Prostate gland (tissue), 2 donors: ENCODE measurements at regions not wholly inside any gene's neighbourhood (a gene's known extent, or its start where the extent isn't known, plus 50 kb on each side); places are given as distances from the start of the nearest gene placed in this dataset.

ENCODE experiments used
- DNase-seq: peaks from one replicate; pipeline ENCODE4 v3.0.0-alpha.2; 2019; ENCODE audit warnings: low spot score
- H3K27ac ChIP-seq, 2 donors: fragments of 200-600 bp; sonication (generic); 2 replicates each; pipeline ENCODE4 v1.5.1; 2017 to 2019
- H3K27me3 ChIP-seq: fragments of 200-600 bp; sonication (generic); replicated peaks from 2 replicates; pipeline ENCODE4 v1.5.1; 2019; ENCODE audit not compliant: insufficient read depth
- H3K36me3 ChIP-seq, 2 donors: fragments of 200-600 bp; sonication (generic); 1 replicate in 1 of 2; 2 replicates in 1 of 2; pipeline versions ENCODE4 v1.5.1 to v1.8.1; 2017 to 2019
- H3K4me1 ChIP-seq: fragments of 200-600 bp; sonication (generic); replicated peaks from 2 replicates; pipeline ENCODE4 v1.5.1; 2019
- H3K4me3 ChIP-seq, 2 donors: fragments of 200-600 bp; sonication (generic); 2 replicates each; pipeline ENCODE4 v1.5.1; 2017 to 2019
- H3K9me3 ChIP-seq: fragments of 200-600 bp; sonication (generic); 2 replicates; pipeline ENCODE4 v1.5.1; 2017
- POLR2A ChIP-seq: fragments of 450-650 bp; IDR thresholded peaks from one replicate; pipeline ENCODE4 v1.6.1; 2016; ENCODE audit warnings: antibody characterized with exemption, mild to moderate bottlenecking
- POLR2AphosphoS5 ChIP-seq: sonication (generic); formaldehyde crosslinking; IDR thresholded peaks from one replicate; pipeline ENCODE4 v1.6.1; 2017; ENCODE audit warnings: antibody characterized with exemption
- WGBS: methylation state at CpG from one replicate; pipeline ENCODE4 v1.1.5; 2018; 5-methylcytosine and 5-hydroxymethylcytosine counted together
- intact Hi-C: fragments of 100-400 bp; cut with DNase I; formaldehyde crosslinking; loops from one replicate; pipeline ENCODE4 v1.14.2; 2022
- TF ChIP-seq, protein P1 (sequence below), 4 experiments: fragments of 200-600 bp in 2 of 4; fragments of 450-650 bp in 2 of 4; sonication (generic) in 2 of 4; IDR thresholded peaks; 1 replicate in 3 of 4; 2 replicates in 1 of 4; pipeline ENCODE4 v1.5.1; 2016 to 2019; ENCODE audit warnings: antibody characterized with exemption in 4 of 4, mild to moderate bottlenecking in 2 of 4, moderate library complexity in 2 of 4

DNA sequence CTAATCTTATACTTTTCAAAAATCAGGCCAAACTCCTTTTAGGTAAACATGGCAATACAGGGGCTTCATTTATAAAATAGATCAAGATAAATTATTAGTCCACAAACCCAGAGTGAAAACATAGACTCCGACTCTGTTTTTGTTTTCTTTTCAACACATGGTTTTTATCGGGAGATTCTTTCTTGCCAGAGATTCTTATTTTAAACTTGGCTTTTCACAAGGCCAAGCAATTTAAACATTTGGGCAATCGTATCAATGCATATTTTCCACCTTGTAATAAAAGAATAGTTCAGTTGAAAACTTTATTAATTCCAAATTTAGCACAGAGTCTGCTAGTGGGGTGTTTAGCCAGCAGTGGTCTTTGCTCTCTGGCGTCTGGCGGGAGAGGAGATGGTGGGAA, 71.9 kb downstream of the SOX11 start:
- H3K9me3 ChIP-seq, result no peaks in the 10 kb centered on the region
- no peak for DNase-seq
- intact Hi-C loops, result no loop called here
- no peaks in the 10 kb centered on the region for H3K4me1 ChIP-seq
- H3K36me3 ChIP-seq, result no peaks in the 10 kb centered on the region
- H3K27ac ChIP-seq, result no peak overlapping the region
- no peaks in the 10 kb centered on the region for H3K27me3 ChIP-seq
- 70% methylated on average over 5 of the region's 5 CpGs for WGBS
- TF ChIP-seq POLR2AphosphoS5 (no peak), POLR2A (no peak)
- TF ChIP-seq, protein P1, sequence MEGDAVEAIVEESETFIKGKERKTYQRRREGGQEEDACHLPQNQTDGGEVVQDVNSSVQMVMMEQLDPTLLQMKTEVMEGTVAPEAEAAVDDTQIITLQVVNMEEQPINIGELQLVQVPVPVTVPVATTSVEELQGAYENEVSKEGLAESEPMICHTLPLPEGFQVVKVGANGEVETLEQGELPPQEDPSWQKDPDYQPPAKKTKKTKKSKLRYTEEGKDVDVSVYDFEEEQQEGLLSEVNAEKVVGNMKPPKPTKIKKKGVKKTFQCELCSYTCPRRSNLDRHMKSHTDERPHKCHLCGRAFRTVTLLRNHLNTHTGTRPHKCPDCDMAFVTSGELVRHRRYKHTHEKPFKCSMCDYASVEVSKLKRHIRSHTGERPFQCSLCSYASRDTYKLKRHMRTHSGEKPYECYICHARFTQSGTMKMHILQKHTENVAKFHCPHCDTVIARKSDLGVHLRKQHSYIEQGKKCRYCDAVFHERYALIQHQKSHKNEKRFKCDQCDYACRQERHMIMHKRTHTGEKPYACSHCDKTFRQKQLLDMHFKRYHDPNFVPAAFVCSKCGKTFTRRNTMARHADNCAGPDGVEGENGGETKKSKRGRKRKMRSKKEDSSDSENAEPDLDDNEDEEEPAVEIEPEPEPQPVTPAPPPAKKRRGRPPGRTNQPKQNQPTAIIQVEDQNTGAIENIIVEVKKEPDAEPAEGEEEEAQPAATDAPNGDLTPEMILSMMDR (IDR thresholded peaks at IDR 0.05), result no peak
- H3K4me3 ChIP-seq, result no peak overlapping the region

DNA sequence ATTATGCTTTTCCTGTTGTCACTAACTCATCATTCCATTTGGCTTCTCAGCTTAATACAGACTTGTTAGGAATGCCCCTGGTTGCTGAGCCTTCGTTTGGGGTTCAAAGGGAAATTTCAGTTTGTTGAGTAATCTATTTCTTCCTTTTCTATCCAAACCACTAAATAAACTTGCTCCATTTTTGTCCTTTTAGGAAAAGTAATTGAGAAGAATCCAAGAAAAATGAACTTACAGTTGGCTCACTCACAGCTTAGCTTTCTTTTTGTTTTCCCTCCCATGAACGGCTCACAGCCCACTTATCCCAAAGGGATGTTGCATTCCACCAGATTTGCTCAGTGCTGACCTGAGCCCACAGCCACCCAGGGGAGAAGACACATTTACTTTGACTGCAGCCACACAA, 73.9 kb downstream of the SOX11 start:
- H3K4me1 ChIP-seq, result no peaks in the 10 kb centered on the region
- intact Hi-C loops, result no loop called here
- WGBS, result 52% methylated on average over 2 of the region's 2 CpGs
- no peaks in the 10 kb centered on the region for H3K27me3 ChIP-seq
- H3K36me3 ChIP-seq, result no peaks in the 10 kb centered on the region
- DNase-seq, result no peak
- no peak for TF ChIP-seq POLR2A
- TF ChIP-seq, protein P1 (IDR thresholded peaks at IDR 0.05), result no peak
- TF ChIP-seq POLR2AphosphoS5, result no peak
- H3K27ac ChIP-seq, result no peak overlapping the region
- no peak overlapping the region for H3K4me3 ChIP-seq
- no peaks in the 10 kb centered on the region for H3K9me3 ChIP-seq

DNA sequence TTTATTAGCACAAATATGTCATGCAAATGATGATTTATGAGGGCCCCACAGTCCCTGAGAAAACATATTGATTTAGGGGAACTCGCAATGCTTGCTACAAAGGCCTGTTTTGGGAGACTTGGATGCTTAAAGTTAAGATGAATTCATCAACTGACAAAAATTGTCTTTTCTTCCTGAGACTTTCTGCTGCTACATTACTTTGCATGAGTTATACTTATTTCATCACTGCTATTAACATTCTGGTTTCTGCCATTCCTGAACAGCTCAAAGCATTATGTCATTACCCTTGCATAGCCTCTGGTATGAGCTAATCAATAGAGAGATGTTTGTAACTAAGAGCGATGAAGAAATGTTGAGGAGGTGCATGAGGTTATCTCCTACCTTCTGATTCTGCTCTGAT, 74.4 kb downstream of the SOX11 start:
- Histone ChIP-seq H3K9me3 (no peaks in the 10 kb centered on the region), H3K27ac (no peak overlapping the region), H3K4me1 (no peaks in the 10 kb centered on the region), H3K27me3 (no peaks in the 10 kb centered on the region), H3K36me3 (no peaks in the 10 kb centered on the region), H3K4me3 (no peak overlapping the region)
- no peak for DNase-seq
- TF ChIP-seq POLR2AphosphoS5 (no peak), POLR2A (no peak)
- TF ChIP-seq, protein P1 (IDR thresholded peaks at IDR 0.05), result no peak
- WGBS, result 88% methylated on average over 2 of the region's 2 CpGs
- intact Hi-C loops, result no loop called here

DNA sequence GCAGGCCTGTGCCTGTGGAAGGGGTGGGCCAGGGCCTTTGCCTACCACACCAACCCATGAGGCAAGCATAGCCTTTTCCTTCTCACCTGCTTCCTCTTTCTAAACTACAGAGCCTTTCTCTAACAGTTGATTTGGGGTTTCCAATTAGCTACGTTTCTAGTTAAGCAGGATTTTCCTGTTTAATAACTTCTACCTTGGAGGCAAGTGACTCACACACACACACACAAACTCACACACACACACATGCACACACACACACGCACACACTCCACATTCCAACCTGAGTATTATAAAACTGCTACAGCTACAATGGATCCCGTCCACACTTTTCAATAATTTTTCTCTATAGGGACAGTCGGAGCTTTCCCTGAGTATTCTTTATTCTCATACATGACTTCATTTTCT, 84.9 kb downstream of the SOX11 start:
- Histone ChIP-seq H3K4me1 (no peaks in the 10 kb centered on the region), H3K27me3 (no peaks in the 10 kb centered on the region), H3K27ac (no peak overlapping the region), H3K4me3 (no peak overlapping the region), H3K9me3 (no peaks in the 10 kb centered on the region), H3K36me3 (no peaks in the 10 kb centered on the region)
- intact Hi-C loops, result no loop called here
- 28% methylated on average over 4 of the region's 4 CpGs for WGBS
- DNase-seq, result peak; percentile 12
- TF ChIP-seq POLR2AphosphoS5 (no peak), POLR2A (no peak)
- TF ChIP-seq, protein P1 (IDR thresholded peaks at IDR 0.05), result no peak

DNA sequence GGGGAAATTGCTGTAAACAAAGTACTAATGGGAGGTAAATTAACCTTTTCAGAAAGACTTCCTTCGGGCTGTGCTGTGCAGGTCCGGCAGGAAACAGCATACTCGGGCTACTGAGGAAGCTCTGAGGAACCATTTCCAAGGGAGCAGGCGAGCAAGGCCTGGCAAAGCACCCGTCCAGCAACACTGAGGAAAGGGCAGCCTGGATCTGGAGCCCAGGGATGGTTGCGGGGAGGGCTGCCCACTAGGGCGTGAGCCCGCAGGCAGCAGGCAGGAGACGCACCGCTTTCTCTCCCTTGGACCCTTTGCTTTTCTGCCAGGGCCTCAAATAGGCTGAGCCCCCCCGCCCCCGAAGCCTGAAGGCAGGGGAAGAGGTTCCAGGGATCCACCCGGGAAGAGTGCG, 89.5 kb downstream of the SOX11 start:
- TF ChIP-seq, protein P1 (IDR thresholded peaks at IDR 0.05), result no peak
- TF ChIP-seq POLR2A (no peak), POLR2AphosphoS5 (no peak)
- intact Hi-C loops, result no loop called here
- DNase-seq, result no peak
- Histone ChIP-seq H3K36me3 (no peaks in the 10 kb centered on the region), H3K4me3 (no peak overlapping the region), H3K27ac (no peak overlapping the region), H3K9me3 (no peaks in the 10 kb centered on the region), H3K4me1 (no peaks in the 10 kb centered on the region), H3K27me3 (no peaks in the 10 kb centered on the region)
- WGBS, result 89% methylated on average over 14 of the region's 14 CpGs
